SK-N-SH (cell line): ENCODE measurements at regions not wholly inside any gene's neighbourhood (a gene's known extent, or its start where the extent isn't known, plus 50 kb on each side); places are given as distances from the start of the nearest gene placed in this dataset.

Experiments
- CTCF ChIA-PET: fragments of 300-600, 350-600 bp; formaldehyde crosslinking; extraction: SDS; loops from one replicate; lab custom pipeline; 2021; lab: Yijun Ruan, JAX
- POLR2A ChIA-PET: fragments of 350-600 bp; sonication (Branson Sonifier 250); formaldehyde crosslinking; extraction: SDS; loops from one replicate; lab custom pipeline; 2020; ENCODE audit warnings: antibody characterized with exemption, inconsistent platforms; lab: Yijun Ruan, JAX
- DNase-seq: peaks from one replicate; pipeline ENCODE4 v3.0.0; 2012
- H2AFZ ChIP-seq: fragments of 200-600 bp; sonication (generic); 2 replicates; pipeline ENCODE4 v1.8.1; 2016; ENCODE audit warnings: antibody characterized with exemption, mild to moderate bottlenecking, low read depth
- H3F3A ChIP-seq: fragments of 200-600 bp; sonication (generic); replicated peaks from 2 replicates; pipeline ENCODE3; 2016; ENCODE audit warnings: antibody characterized with exemption, mild to moderate bottlenecking; ENCODE audit not compliant: insufficient read depth
- H3K27ac ChIP-seq, 2 experiments: fragments of 200-500 bp in 1 of 2; fragments of 200-600 bp in 1 of 2; sonication (Bioruptor generic) in 1 of 2; sonication (generic), shearing (Covaris generic) in 1 of 2; 2 replicates each; pipeline versions ENCODE4 v1.5.1 to v1.6.1; 2014 to 2016; ENCODE audit warnings: low read depth in 2 of 2, inconsistent platforms in 1 of 2, low read length in 1 of 2, mild to moderate bottlenecking in 1 of 2, mixed read lengths in 1 of 2
- H3K27me3 ChIP-seq: fragments of 200-600 bp; sonication (generic), shearing (Covaris generic); 2 replicates; pipeline ENCODE4 v1.6.1; 2016; ENCODE audit warnings: mixed run types; ENCODE audit not compliant: insufficient read depth
- H3K36me3 ChIP-seq, 2 experiments: fragments of 200-500 bp in 1 of 2; fragments of 200-600 bp in 1 of 2; sonication (Bioruptor generic) in 1 of 2; sonication (generic) in 1 of 2; replicated peaks in 1 of 2; 2 replicates each; pipeline versions ENCODE3 to v1.5.1; 2014 to 2016; ENCODE audit warnings: low read length in 1 of 2, mild to moderate bottlenecking in 1 of 2; ENCODE audit not compliant: insufficient read depth in 2 of 2, control insufficient read depth in 1 of 2
- H3K4me1 ChIP-seq, 2 experiments: fragments of 200-500 bp in 1 of 2; fragments of 200-600 bp in 1 of 2; sonication (Bioruptor generic) in 1 of 2; sonication (generic), shearing (Covaris generic) in 1 of 2; 2 replicates each; pipeline versions ENCODE4 v1.5.1 to v1.6.1; 2014 to 2016; ENCODE audit warnings: low read depth in 1 of 2, low read length in 1 of 2, mixed run types in 1 of 2; ENCODE audit not compliant: insufficient read depth in 2 of 2, control insufficient read depth in 1 of 2
- H3K4me2 ChIP-seq: fragments of 200-600 bp; sonication (generic), shearing (Covaris generic); 2 replicates; pipeline ENCODE4 v1.6.1; 2017; ENCODE audit warnings: mixed run types
- H3K4me3 ChIP-seq, 2 experiments: fragments of 200-500 bp in 1 of 2; fragments of 200-600 bp in 1 of 2; sonication (Bioruptor generic) in 1 of 2; sonication (generic), shearing (Covaris generic) in 1 of 2; 2 replicates each; pipeline versions ENCODE4 v1.5.1 to v1.8.1; 2014 to 2016; ENCODE audit warnings: low read depth in 2 of 2, inconsistent platforms in 1 of 2, low read length in 1 of 2, mild to moderate bottlenecking in 1 of 2, mixed read lengths in 1 of 2, moderate library complexity in 1 of 2
- H3K79me2 ChIP-seq: fragments of 200-600 bp; sonication (generic); 2 replicates; pipeline ENCODE4 v1.8.1; 2017; ENCODE audit warnings: mild to moderate bottlenecking; ENCODE audit not compliant: insufficient read depth
- H3K9ac ChIP-seq: fragments of 200-600 bp; sonication (generic); 2 replicates; pipeline ENCODE4 v1.6.1; 2017; ENCODE audit warnings: mixed run types
- H3K9me2 ChIP-seq: fragments of 200-600 bp; sonication (generic); 2 replicates; pipeline ENCODE4 v1.6.1; 2017; ENCODE audit warnings: mixed run types
- H3K9me3 ChIP-seq: fragments of 200-600 bp; sonication (generic); 2 replicates; pipeline ENCODE4 v1.6.1; 2017; ENCODE audit warnings: mixed run types, mild to moderate bottlenecking, moderate library complexity
- H4K20me1 ChIP-seq: fragments of 200-600 bp; sonication (generic); 2 replicates; pipeline ENCODE4 v1.6.1; 2017; ENCODE audit warnings: mild to moderate bottlenecking, mixed run types; ENCODE audit not compliant: insufficient read depth
- CHD2 ChIP-seq: fragments of 150-350 bp; IDR thresholded peaks from 2 replicates; pipeline ENCODE4 v1.6.1; 2018; ENCODE audit warnings: low read length; ENCODE audit not compliant: partially characterized antibody
- CTCF ChIP-seq: fragments of 200-600 bp; sonication (generic); IDR thresholded peaks from 2 replicates; pipeline ENCODE4 v1.6.1; 2017; ENCODE audit warnings: antibody characterized with exemption, mild to moderate bottlenecking, moderate library complexity
- ELF1 ChIP-seq: IDR thresholded peaks from 2 replicates; pipeline ENCODE4 v1.4.0; 2012
- EP300 ChIP-seq, 2 experiments: IDR thresholded peaks; 2 replicates each; pipeline versions ENCODE4 v1.4.0 to v1.6.1; 2012; ENCODE audit warnings: borderline replicate concordance in 1 of 2, low read depth in 1 of 2, low read length in 1 of 2
- FOSL2 ChIP-seq: IDR thresholded peaks from 2 replicates; pipeline ENCODE4 v1.4.0; 2012; ENCODE audit warnings: low read depth, mild to moderate bottlenecking, moderate library complexity, borderline replicate concordance
- FOXJ3 ChIP-seq: sonication (generic); formaldehyde crosslinking; IDR thresholded peaks from 2 replicates; pipeline ENCODE4 v1.5.1; 2020; ENCODE audit warnings: mild to moderate bottlenecking, missing genetic modification reagents
- FOXM1 ChIP-seq: IDR thresholded peaks from 2 replicates; pipeline ENCODE4 v1.4.0; 2012; ENCODE audit warnings: low read depth, mild to moderate bottlenecking
- GABPA ChIP-seq: IDR thresholded peaks from 2 replicates; pipeline ENCODE4 v1.4.0; 2012; ENCODE audit warnings: low read depth, mild to moderate bottlenecking
- GATA2 ChIP-seq: sonication (generic); formaldehyde crosslinking; IDR thresholded peaks from 2 replicates; pipeline ENCODE4 v1.5.0; 2020; ENCODE audit warnings: mild to moderate bottlenecking, missing genetic modification reagents
- JUND ChIP-seq: IDR thresholded peaks from 2 replicates; pipeline ENCODE4 v1.4.0; 2012
- MAX ChIP-seq: IDR thresholded peaks from 2 replicates; pipeline ENCODE4 v1.4.0; 2012; ENCODE audit warnings: low read depth
- MXI1 ChIP-seq: IDR thresholded peaks from 2 replicates; pipeline ENCODE4 v1.6.1; 2012; ENCODE audit warnings: mild to moderate bottlenecking, low read depth, low read length, improper control_type of control experiment
- NFIC ChIP-seq: IDR thresholded peaks from 2 replicates; pipeline ENCODE4 v1.4.0; 2012; ENCODE audit warnings: borderline replicate concordance
- POLR2AphosphoS5 ChIP-seq: IDR thresholded peaks from 2 replicates; pipeline ENCODE4 v1.6.1; 2012; ENCODE audit warnings: low read depth, low read length
- RAD21 ChIP-seq: IDR thresholded peaks from 2 replicates; pipeline ENCODE4 v1.6.1; 2012; ENCODE audit warnings: mild to moderate bottlenecking, low read length
- RCOR1 ChIP-seq: fragments of 150-350 bp; IDR thresholded peaks from 2 replicates; pipeline ENCODE4 v1.6.1; 2017; ENCODE audit warnings: antibody characterized with exemption, low read length
- RFX5 ChIP-seq: IDR thresholded peaks from 2 replicates; pipeline ENCODE4 v1.6.1; 2012; ENCODE audit warnings: mild to moderate bottlenecking, improper control_type of control experiment, low read length
- RXRA ChIP-seq: IDR thresholded peaks from 2 replicates; pipeline ENCODE4 v1.4.0; 2012; ENCODE audit warnings: low read depth, mild to moderate bottlenecking, borderline replicate concordance
- SMC3 ChIP-seq: IDR thresholded peaks from 2 replicates; pipeline ENCODE4 v1.6.1; 2012; ENCODE audit warnings: low read depth, low read length, improper control_type of control experiment
- TEAD4 ChIP-seq: IDR thresholded peaks from 2 replicates; pipeline ENCODE4 v1.4.0; 2012; ENCODE audit warnings: mild to moderate bottlenecking, borderline replicate concordance; ENCODE audit not compliant: insufficient read depth
- USF1 ChIP-seq: IDR thresholded peaks from 2 replicates; pipeline ENCODE4 v1.4.0; 2012; ENCODE audit warnings: low read depth, borderline replicate concordance
- WGBS: methylation state at CpG from one replicate; pipeline ENCODE4 v1.1.6; 2017; ENCODE audit warnings: low lambda C conversion rate; 5-methylcytosine and 5-hydroxymethylcytosine counted together

- H3K4me1 ChIP-seq, result no peaks in the 10 kb centered on the region
- no peak overlapping the region for H2AFZ ChIP-seq
- no peaks in the 10 kb centered on the region for H3K36me3 ChIP-seq
- H3K9me2 ChIP-seq, result no peaks in the 10 kb centered on the region
- TF ChIP-seq RCOR1, result no peak
- no peak overlapping the region for H3K4me3 ChIP-seq
- no peak overlapping the region for H3K9ac ChIP-seq
- no peak for DNase-seq
- no peaks in the 10 kb centered on the region for H3F3A ChIP-seq
- WGBS, result 79% methylated on average over 2 of the region's 2 CpGs
- no peak overlapping the region for H3K27ac ChIP-seq
- H3K4me2 ChIP-seq, result no peak overlapping the region
- ChIA-PET CTCF (no interaction called here), POLR2A (no interaction called here)
- peaks cover 6% of the 10 kb centered on the region; the same call in 1 of the 2 replicates for H3K9me3 ChIP-seq
- H4K20me1 ChIP-seq, result no peaks in the 10 kb centered on the region
- no peaks in the 10 kb centered on the region for H3K79me2 ChIP-seq
- no peaks in the 10 kb centered on the region for H3K27me3 ChIP-seq
These were observed 310.1 kb upstream of the KCNMB2 start for GRCh38 chr3:178226094-178226493.

GRCh38 chr3:178231645-178232044, 304.6 kb upstream of the KCNMB2 start:
- ChIA-PET CTCF (interaction anchor here (1.8 kb wide), 1 partner anchor 8 kb away, joined by 4 read pairs; no protein-coding TSS in a partner anchor), POLR2A (no interaction called here)
- H3K36me3 ChIP-seq, result no peaks in the 10 kb centered on the region
- no peak overlapping the region for H3K27ac ChIP-seq
- H3F3A ChIP-seq, result no peaks in the 10 kb centered on the region
- no peaks in the 10 kb centered on the region; a peak in 1 of 4 replicates for H3K4me1 ChIP-seq
- TF ChIP-seq RAD21 (no peak), GATA2 (no peak), ELF1 (no peak), RFX5 (no peak), TEAD4 (no peak), MAX (no peak), RXRA (no peak), EP300 (IDR thresholded peaks at IDR 0.05; ENCODE audit: borderline replicate concordance in 1 of 2, low read depth in 1 of 2, low read length in 1 of 2) (no peak), FOSL2 (no peak), NFIC (no peak), GABPA (no peak), SMC3 (no peak), CHD2 (no peak), POLR2AphosphoS5 (no peak), CTCF (no peak), USF1 (no peak), MXI1 (no peak), JUND (no peak), FOXM1 (no peak), FOXJ3 (no peak)
- TF ChIP-seq, all 33 proteins: peak for 0
- Histone ChIP-seq H3K27me3 (no peaks in the 10 kb centered on the region), H3K4me3 (no peak overlapping the region), H3K9ac (no peak overlapping the region), H3K4me2 (no peak overlapping the region), H2AFZ (no peak overlapping the region), H3K9me2 (no peaks in the 10 kb centered on the region), H3K9me3 (peaks cover 6% of the 10 kb centered on the region; the same call in 1 of the 2 replicates), H4K20me1 (no peaks in the 10 kb centered on the region), H3K79me2 (no peaks in the 10 kb centered on the region)
- no peak for DNase-seq
- 90% methylated on average over 3 of the region's 3 CpGs for WGBS
